ENCODE measurements at regions not wholly inside any gene's neighbourhood (a gene's known extent, or its start where the extent isn't known, plus 50 kb on each side); places are given as distances from the start of the nearest gene placed in this dataset.

- TF ChIP-seq CTCF (IDR thresholded peaks at IDR 0.05 in 4 of 5, conservative IDR thresholded peaks at IDR 0.05 in 1 of 5), result no peak
- TF ChIP-seq POLR2A (IDR thresholded peaks at IDR 0.05), result no peak
These were observed 82.2 kb downstream of the TBXT start for GRCh38 chr6:166085500-166085899.

Measured in gastrocnemius medialis (tissue), 4 donors.